H1 (cell line): ENCODE measurements at regions not wholly inside any gene's neighbourhood (a gene's known extent, or its start where the extent isn't known, plus 50 kb on each side); places are given as distances from the start of the nearest gene placed in this dataset.

Experiments used
- CTCF ChIA-PET: fragments of 300-600 bp; sonication (Branson Sonifier 250); formaldehyde crosslinking; loops from one replicate; lab custom pipeline; 2021; ENCODE audit not compliant: partially characterized antibody; lab: Charles Lee
- POLR2A ChIA-PET: fragments of 300-600 bp; sonication (Branson Sonifier 250); formaldehyde crosslinking; loops from one replicate; lab custom pipeline; 2021; ENCODE audit warnings: inconsistent platforms; ENCODE audit not compliant: partially characterized antibody; lab: Charles Lee
- DNase-seq, 2 experiments: peaks; one replicate each; pipeline versions ENCODE4 v3.0.0 to v3.0.0-alpha.2; 2010 to 2022; ENCODE audit warnings: low spot score in 2 of 2, low read depth in 1 of 2, mixed read lengths in 1 of 2
- FAIRE-seq: peaks from 2 replicates; lab custom pipeline; 2011; peaks lifted over from hg19 to GRCh38; lab: Jason Lieb, UNC
- H2AFZ ChIP-seq: 2 replicates; pipeline ENCODE4 v1.8.1; 2012; ENCODE audit warnings: low read length, inconsistent platforms
- H2AK5ac ChIP-seq: 2 replicates; pipeline ENCODE4 v1.6.1; 2013; ENCODE audit warnings: low read depth, low read length
- H2BK120ac ChIP-seq: replicated peaks from 2 replicates; pipeline ENCODE3; 2013; ENCODE audit warnings: low read depth, low read length, inconsistent platforms
- H2BK12ac ChIP-seq: 2 replicates; pipeline ENCODE4 v1.6.1; 2013; ENCODE audit warnings: low read depth, low read length
- H2BK15ac ChIP-seq: 2 replicates; pipeline ENCODE4 v1.6.1; 2013; ENCODE audit warnings: low read length
- H2BK20ac ChIP-seq: 2 replicates; pipeline ENCODE4 v1.6.1; 2013; ENCODE audit warnings: low read length
- H2BK5ac ChIP-seq: 2 replicates; pipeline ENCODE4 v1.6.1; 2013; ENCODE audit warnings: low read depth, low read length
- H3K14ac ChIP-seq: 2 replicates; pipeline ENCODE4 v1.6.1; 2013; ENCODE audit warnings: inconsistent platforms; ENCODE audit not compliant: insufficient read length
- H3K18ac ChIP-seq: 2 replicates; pipeline ENCODE4 v1.6.1; 2013; ENCODE audit warnings: low read length; ENCODE audit errors: extremely low read depth
- H3K23ac ChIP-seq: 2 replicates; pipeline ENCODE4 v1.6.1; 2013; ENCODE audit warnings: inconsistent platforms; ENCODE audit not compliant: insufficient read length
- H3K23me2 ChIP-seq: 2 replicates; pipeline ENCODE4 v1.6.1; 2013; ENCODE audit warnings: low read depth, low read length
- H3K27ac ChIP-seq: 2 replicates; pipeline ENCODE4 v1.6.1; 2011; ENCODE audit warnings: low read depth, low read length, inconsistent platforms
- H3K27me3 ChIP-seq, 4 experiments: replicated peaks in 1 of 4; 1 replicate in 1 of 4; 2 replicates in 3 of 4; pipeline versions ENCODE4 v1.6.1 to v1.8.1; 2011 to 2013; ENCODE audit warnings: low read length in 3 of 4, mild to moderate bottlenecking in 3 of 4, inconsistent platforms in 2 of 4, mixed read lengths in 2 of 4, moderate library complexity in 1 of 4; ENCODE audit not compliant: control insufficient read depth in 3 of 4, insufficient read depth in 3 of 4; ENCODE audit errors: extremely low read depth in 1 of 4
- H3K36me3 ChIP-seq, 4 experiments: 2 replicates each; pipeline versions ENCODE4 v1.6.1 to v1.8.1; 2011 to 2013; ENCODE audit warnings: mild to moderate bottlenecking in 4 of 4, low read length in 3 of 4, moderate library complexity in 2 of 4, control low read depth in 1 of 4, inconsistent platforms in 1 of 4; ENCODE audit not compliant: insufficient read depth in 4 of 4, control insufficient read depth in 2 of 4
- H3K4ac ChIP-seq: replicated peaks from 2 replicates; pipeline ENCODE3; 2013; ENCODE audit warnings: low read length, low read depth, mixed read lengths, inconsistent platforms; ENCODE audit not compliant: insufficient read length
- H3K4me1 ChIP-seq, 4 experiments: replicated peaks in 1 of 4; 1 replicate in 1 of 4; 2 replicates in 3 of 4; pipeline versions ENCODE4 v1.6.1 to v1.8.1; 2011 to 2013; ENCODE audit warnings: low read length in 3 of 4, inconsistent platforms in 2 of 4, mixed read lengths in 1 of 4; ENCODE audit not compliant: insufficient read depth in 4 of 4, control insufficient read depth in 3 of 4
- H3K4me2 ChIP-seq, 2 experiments: 2 replicates each; pipeline versions ENCODE4 v1.6.1 to v1.8.1; 2011 to 2013; ENCODE audit warnings: low read depth in 2 of 2, low read length in 2 of 2, control low read depth in 1 of 2, inconsistent platforms in 1 of 2, mild to moderate bottlenecking in 1 of 2; ENCODE audit not compliant: insufficient read depth in 1 of 2
- H3K4me3 ChIP-seq, 4 experiments: fragments of 200-600, 300-600 bp in 1 of 4; sonication (generic), shearing (Covaris generic), sonication (Bioruptor Twin) in 1 of 4; 2 replicates each; pipeline versions ENCODE4 v1.5.1 to v1.8.1; 2011 to 2016; ENCODE audit warnings: low read length in 4 of 4, low read depth in 3 of 4, control low read depth in 2 of 4, inconsistent platforms in 2 of 4, mild to moderate bottlenecking in 2 of 4, mixed read lengths in 1 of 4, moderate library complexity in 1 of 4; ENCODE audit not compliant: insufficient read depth in 2 of 4; ENCODE audit errors: extremely low read depth in 1 of 4
- H3K56ac ChIP-seq: replicated peaks from 2 replicates; pipeline ENCODE3; 2013; ENCODE audit warnings: low read depth, mild to moderate bottlenecking, mixed read lengths, low read length, inconsistent platforms; ENCODE audit not compliant: insufficient read length
- H3K79me1 ChIP-seq: 2 replicates; pipeline ENCODE4 v1.6.1; 2013; ENCODE audit warnings: low read depth, low read length, control low read depth
- H3K79me2 ChIP-seq, 2 experiments: 2 replicates each; pipeline versions ENCODE4 v1.6.1 to v1.8.1; 2012 to 2013; ENCODE audit warnings: low read length in 2 of 2, mild to moderate bottlenecking in 2 of 2, inconsistent platforms in 1 of 2; ENCODE audit not compliant: insufficient read depth in 2 of 2, control insufficient read depth in 1 of 2
- H3K9ac ChIP-seq, 4 experiments: replicated peaks in 1 of 4; 1 replicate in 1 of 4; 2 replicates in 3 of 4; pipeline versions ENCODE4 v1.6.1 to v1.8.1; 2011 to 2013; ENCODE audit warnings: low read depth in 3 of 4, low read length in 3 of 4, control low read depth in 2 of 4, mild to moderate bottlenecking in 2 of 4, moderate library complexity in 2 of 4, inconsistent platforms in 1 of 4; ENCODE audit errors: extremely low read depth in 1 of 4
- H3K9me3 ChIP-seq, 2 experiments: 2 replicates each; pipeline versions ENCODE4 v1.6.1 to v1.8.1; 2012 to 2013; ENCODE audit warnings: mild to moderate bottlenecking in 2 of 2, moderate library complexity in 2 of 2, control low read depth in 1 of 2, inconsistent platforms in 1 of 2, low read depth in 1 of 2, low read length in 1 of 2, mixed read lengths in 1 of 2; ENCODE audit not compliant: insufficient read depth in 2 of 2
- H4K20me1 ChIP-seq, 2 experiments: replicated peaks in 1 of 2; 2 replicates each; pipeline versions ENCODE3 to v1.8.1; 2011 to 2013; ENCODE audit warnings: inconsistent platforms in 2 of 2, low read length in 2 of 2, mild to moderate bottlenecking in 1 of 2; ENCODE audit not compliant: insufficient read depth in 2 of 2, control insufficient read depth in 1 of 2
- H4K5ac ChIP-seq: 2 replicates; pipeline ENCODE4 v1.6.1; 2013; ENCODE audit warnings: low read length, low read depth, mixed read lengths, inconsistent platforms; ENCODE audit not compliant: insufficient read length
- H4K8ac ChIP-seq: 2 replicates; pipeline ENCODE4 v1.8.0; 2013; ENCODE audit warnings: mild to moderate bottlenecking, moderate library complexity, low read length, inconsistent platforms; ENCODE audit not compliant: insufficient read depth; ENCODE audit errors: extremely low read depth
- H4K91ac ChIP-seq: replicated peaks from 2 replicates; pipeline ENCODE3; 2013; ENCODE audit warnings: low read length, mixed read lengths, inconsistent platforms; ENCODE audit not compliant: insufficient read length
- WGBS, 2 experiments: shearing (Covaris generic) in 1 of 2; methylation state at CpG; one replicate each; pipeline versions ENCODE4 v1.1.6 to v1.1.7; 2013 to 2015; ENCODE audit warnings: low lambda C conversion rate in 2 of 2, mixed read lengths in 2 of 2, inconsistent platforms in 1 of 2, low coverage in 1 of 2, missing lambda C conversion rate in 1 of 2; ENCODE audit not compliant: insufficient replicate concordance in 2 of 2, insufficient coverage in 1 of 2, insufficient read length in 1 of 2; ENCODE audit errors: extremely low coverage in 1 of 2, missing lambda C conversion rate in 1 of 2; 5-methylcytosine and 5-hydroxymethylcytosine counted together

GRCh38 chr11:36743039-36743438, 145.0 kb upstream of the RAG2 start:
- H3K56ac ChIP-seq: no peak overlapping the region
- no peak overlapping the region for H3K4me2 ChIP-seq
- DNase-seq (no peak), FAIRE-seq (no peak)
- H3K79me1 ChIP-seq: no peaks in the 10 kb centered on the region
- H2AK5ac ChIP-seq: no peak overlapping the region
- no peak overlapping the region for H3K4ac ChIP-seq
- POLR2A ChIA-PET: no interaction called here
- 100% methylated on average over 2 of the region's 2 CpGs; no CpG with 5 or more reads in 1 of the 2 experiments for WGBS, 2 experiments
- no peak overlapping the region for H4K91ac ChIP-seq
- H3K9me3 ChIP-seq: no peaks in the 10 kb centered on the region
- no peak overlapping the region for H3K23ac ChIP-seq
- H3K27ac ChIP-seq: no peak overlapping the region
- H4K20me1 ChIP-seq: no peaks in the 10 kb centered on the region
- no peak overlapping the region for H2BK15ac ChIP-seq
- H2AFZ ChIP-seq: no peak overlapping the region
- H3K79me2 ChIP-seq: no peaks in the 10 kb centered on the region
- H3K27me3 ChIP-seq: no peaks in the 10 kb centered on the region; a peak in 1 of 7 replicates
- no peaks in the 10 kb centered on the region for H3K23me2 ChIP-seq
- H3K18ac ChIP-seq: no peak overlapping the region
- no peak overlapping the region for H4K8ac ChIP-seq
- H2BK20ac ChIP-seq: no peak overlapping the region
- H3K4me1 ChIP-seq: peaks cover 0 to 4% (median 0%) of the 10 kb centered on the region in 4 experiments; a peak in 1 of 7 replicates
- H3K14ac ChIP-seq: no peak overlapping the region
- H4K5ac ChIP-seq: no peak overlapping the region
- H3K4me3 ChIP-seq: no peak overlapping the region
- no peaks in the 10 kb centered on the region for H3K36me3 ChIP-seq
- CTCF ChIA-PET: interaction anchor here (0.9 to 11.8 kb wide), 11 partner anchors 9 to 178 kb away, joined by 3 to 364 read pairs (median 4); no protein-coding TSS in a partner anchor
- H2BK5ac ChIP-seq: no peak overlapping the region
- H3K9ac ChIP-seq: no peak overlapping the region
- no peak overlapping the region for H2BK120ac ChIP-seq
- H2BK12ac ChIP-seq: no peak overlapping the region
